ENCODE measurements at regions not wholly inside any gene's neighbourhood (a gene's known extent, or its start where the extent isn't known, plus 50 kb on each side); places are given as distances from the start of the nearest gene placed in this dataset.
"Not testable (repeated sequence)": the region's sequence is repeated elsewhere in the genome, so short reads cannot be mapped to it uniquely, and the experiment has no call there.

- Histone ChIP-seq H3K9ac (ENCODE audit: low read depth, low read length, poor library complexity, severe bottlenecking) (no peak overlapping the region), H3K79me2 (ENCODE audit: insufficient read depth, low read length) (no peaks in the 10 kb centered on the region), H3K4me3 (ENCODE audit: low read length, poor library complexity, severe bottlenecking) (no peak overlapping the region), H2AFZ (ENCODE audit: low read length) (no peak overlapping the region), H3K27me3 (ENCODE audit: insufficient read depth, low read length, poor library complexity, severe bottlenecking) (no peaks in the 10 kb centered on the region), H3K9me3 (ENCODE audit: insufficient read depth, low read depth, low read length) (no peaks in the 10 kb centered on the region; the same call in 1 of the 2 replicates), H4K20me1 (ENCODE audit: insufficient read depth, low read length, poor library complexity, severe bottlenecking) (no peaks in the 10 kb centered on the region), H3K4me1 (ENCODE audit: insufficient read depth, low read length, poor library complexity, severe bottlenecking) (no peaks in the 10 kb centered on the region), H3F3A (ENCODE audit: low read depth) (no peaks in the 10 kb centered on the region), H3K36me3 (ENCODE audit: insufficient read depth, low read length) (no peaks in the 10 kb centered on the region), H3K4me2 (ENCODE audit: low read depth, low read length, poor library complexity, severe bottlenecking) (no peak overlapping the region), H3K9me2 (replicated peaks; ENCODE audit: low read depth, low read length) (no peaks in the 10 kb centered on the region)
- TF ChIP-seq EZH2phosphoT487 (IDR thresholded peaks at IDR 0.05; ENCODE audit: borderline replicate concordance) (no peak), CTCF (conservative IDR thresholded peaks at IDR 0.05; ENCODE audit: low read length) (no peak)
These were observed 610.6 kb upstream of the TBX3 start for GRCh38 chr12:115294453-115295133.

GRCh38 chr12:115285429-115285828, 601.5 kb upstream of the TBX3 start:
- H3K27me3 ChIP-seq (ENCODE audit: insufficient read depth, low read length, poor library complexity, severe bottlenecking); H3K9me2 ChIP-seq (replicated peaks; ENCODE audit: low read depth, low read length); H3K9me3 ChIP-seq (ENCODE audit: insufficient read depth, low read depth, low read length); H2AFZ ChIP-seq (ENCODE audit: low read length); H3K4me3 ChIP-seq (ENCODE audit: low read length, poor library complexity, severe bottlenecking); H3F3A ChIP-seq (ENCODE audit: low read depth); H3K4me1 ChIP-seq (ENCODE audit: insufficient read depth, low read length, poor library complexity, severe bottlenecking); H3K79me2 ChIP-seq (ENCODE audit: insufficient read depth, low read length); H3K36me3 ChIP-seq (ENCODE audit: insufficient read depth, low read length); H3K9ac ChIP-seq (ENCODE audit: low read depth, low read length, poor library complexity, severe bottlenecking); H4K20me1 ChIP-seq (ENCODE audit: insufficient read depth, low read length, poor library complexity, severe bottlenecking); H3K4me2 ChIP-seq (ENCODE audit: low read depth, low read length, poor library complexity, severe bottlenecking): not testable (repeated sequence)

- Histone ChIP-seq H3K79me2 (ENCODE audit: insufficient read depth, low read length) (no peaks in the 10 kb centered on the region), H2AFZ (ENCODE audit: low read length) (no peak overlapping the region), H3K36me3 (ENCODE audit: insufficient read depth, low read length) (no peaks in the 10 kb centered on the region), H3K9ac (ENCODE audit: low read depth, low read length, poor library complexity, severe bottlenecking) (no peak overlapping the region), H3K4me3 (ENCODE audit: low read length, poor library complexity, severe bottlenecking) (no peak overlapping the region), H3K9me2 (replicated peaks; ENCODE audit: low read depth, low read length) (no peaks in the 10 kb centered on the region), H3K4me1 (ENCODE audit: insufficient read depth, low read length, poor library complexity, severe bottlenecking) (no peaks in the 10 kb centered on the region), H3K9me3 (ENCODE audit: insufficient read depth, low read depth, low read length) (no peaks in the 10 kb centered on the region), H3K4me2 (ENCODE audit: low read depth, low read length, poor library complexity, severe bottlenecking) (no peak overlapping the region), H3K27me3 (ENCODE audit: insufficient read depth, low read length, poor library complexity, severe bottlenecking) (no peaks in the 10 kb centered on the region), H3F3A (ENCODE audit: low read depth) (no peaks in the 10 kb centered on the region), H4K20me1 (ENCODE audit: insufficient read depth, low read length, poor library complexity, severe bottlenecking) (no peaks in the 10 kb centered on the region)
- TF ChIP-seq CTCF (conservative IDR thresholded peaks at IDR 0.05; ENCODE audit: low read length) (no peak), EZH2phosphoT487 (IDR thresholded peaks at IDR 0.05; ENCODE audit: borderline replicate concordance) (no peak)
These were observed 589.5 kb upstream of the TBX3 start for GRCh38 chr12:115273456-115273855.

GRCh38 chr12:115268451-115268850, 584.5 kb upstream of the TBX3 start:
- no peak overlapping the region for H3K4me2 ChIP-seq (ENCODE audit: low read depth, low read length, poor library complexity, severe bottlenecking)
- no peaks in the 10 kb centered on the region for H3K9me2 ChIP-seq (replicated peaks; ENCODE audit: low read depth, low read length)
- no peaks in the 10 kb centered on the region for H4K20me1 ChIP-seq (ENCODE audit: insufficient read depth, low read length, poor library complexity, severe bottlenecking)
- no peaks in the 10 kb centered on the region for H3K9me3 ChIP-seq (ENCODE audit: insufficient read depth, low read depth, low read length)
- no peaks in the 10 kb centered on the region for H3K27me3 ChIP-seq (ENCODE audit: insufficient read depth, low read length, poor library complexity, severe bottlenecking)
- no peaks in the 10 kb centered on the region for H3K4me1 ChIP-seq (ENCODE audit: insufficient read depth, low read length, poor library complexity, severe bottlenecking)
- no peak overlapping the region for H2AFZ ChIP-seq (ENCODE audit: low read length)
- no peak overlapping the region for H3K9ac ChIP-seq (ENCODE audit: low read depth, low read length, poor library complexity, severe bottlenecking)
- no peaks in the 10 kb centered on the region for H3K79me2 ChIP-seq (ENCODE audit: insufficient read depth, low read length)
- H3F3A ChIP-seq (ENCODE audit: low read depth), result no peaks in the 10 kb centered on the region
- H3K36me3 ChIP-seq (ENCODE audit: insufficient read depth, low read length), result no peaks in the 10 kb centered on the region
- H3K4me3 ChIP-seq (ENCODE audit: low read length, poor library complexity, severe bottlenecking), result no peak overlapping the region
- no peak for TF ChIP-seq CTCF (conservative IDR thresholded peaks at IDR 0.05; ENCODE audit: low read length)
- no peak for TF ChIP-seq EZH2phosphoT487 (IDR thresholded peaks at IDR 0.05; ENCODE audit: borderline replicate concordance)

All from Loucy (cell line).